OCI-LY7 (cell line): ENCODE measurements at regions not wholly inside any gene's neighbourhood (a gene's known extent, or its start where the extent isn't known, plus 50 kb on each side); places are given as distances from the start of the nearest gene placed in this dataset.

Source experiments
- BruUV-seq: library from RNA; stranded (reverse); fragments of 400-500 nt; replicated peaks from 2 replicates; lab custom pipeline; 2021; lab: Mats Ljungman, UMichigan
- CTCF ChIA-PET: fragments of 300-600 bp; sonication (Branson Sonifier 250); formaldehyde crosslinking; loops from one replicate; lab custom pipeline; 2022; ENCODE audit warnings: antibody characterized with exemption; ENCODE audit not compliant: unreplicated experiment; lab: Charles Lee
- POLR2A ChIA-PET: fragments of 300-600 bp; sonication (Branson Sonifier 250); formaldehyde crosslinking; loops from one replicate; lab custom pipeline; 2022; ENCODE audit warnings: antibody characterized with exemption; lab: Charles Lee
- DNase-seq: peaks from one replicate; pipeline ENCODE4 v3.0.0-alpha.2; 2015; ENCODE audit warnings: low spot score
- H2AFZ ChIP-seq: fragments of 200-600 bp; sonication (generic), shearing (Covaris generic); 2 replicates; pipeline ENCODE4 v1.6.1; 2014; ENCODE audit warnings: mild to moderate bottlenecking, antibody characterized with exemption, low read length, moderate library complexity
- H3K27ac ChIP-seq: fragments of 200-600 bp; sonication (generic); 2 replicates; pipeline ENCODE4 v1.5.1; 2014; ENCODE audit warnings: mixed run types, low read depth, mild to moderate bottlenecking, moderate library complexity, low read length, inconsistent platforms; ENCODE audit not compliant: poor library complexity, severe bottlenecking
- H3K36me3 ChIP-seq: fragments of 200-600 bp; sonication (generic); 2 replicates; pipeline ENCODE4 v1.6.1; 2014; ENCODE audit warnings: mild to moderate bottlenecking, antibody characterized with exemption, low read length, moderate library complexity, mixed read lengths; ENCODE audit not compliant: insufficient read depth
- H3K4me1 ChIP-seq: fragments of 200-600 bp; sonication (generic); 2 replicates; pipeline ENCODE4 v1.5.1; 2014; ENCODE audit warnings: mild to moderate bottlenecking, low read length; ENCODE audit not compliant: insufficient read depth, poor library complexity, severe bottlenecking
- H3K4me2 ChIP-seq: fragments of 200-600 bp; sonication (generic); 2 replicates; pipeline ENCODE4 v1.6.1; 2014; ENCODE audit warnings: mild to moderate bottlenecking, low read length
- H3K4me3 ChIP-seq: fragments of 200-600 bp; sonication (generic); 2 replicates; pipeline ENCODE4 v1.5.1; 2014; ENCODE audit warnings: mild to moderate bottlenecking, low read depth, low read length; ENCODE audit not compliant: poor library complexity, severe bottlenecking
- H3K79me2 ChIP-seq: fragments of 200-600 bp; sonication (generic); 2 replicates; pipeline ENCODE4 v1.6.1; 2016; ENCODE audit warnings: low read depth, mild to moderate bottlenecking, low read length, moderate library complexity, mixed read lengths; ENCODE audit not compliant: insufficient read depth
- H3K9me2 ChIP-seq: fragments of 200-600 bp; sonication (generic); 2 replicates; pipeline ENCODE4 v1.6.1; 2016; ENCODE audit warnings: mild to moderate bottlenecking, low read length, mixed read lengths; ENCODE audit not compliant: insufficient read depth
- H3K9me3 ChIP-seq: fragments of 200-600 bp; sonication (generic); 2 replicates; pipeline ENCODE4 v1.6.1; 2014; ENCODE audit warnings: mild to moderate bottlenecking, mixed run types, low read length, mixed read lengths
- H4K20me1 ChIP-seq: fragments of 200-600 bp; sonication (generic); 2 replicates; pipeline ENCODE4 v1.6.1; 2014; ENCODE audit warnings: mild to moderate bottlenecking, antibody characterized with exemption, low read length, moderate library complexity, mixed read lengths; ENCODE audit not compliant: insufficient read depth
- CTCF ChIP-seq: fragments of 200-600 bp; sonication (generic); conservative IDR thresholded peaks from 2 replicates; pipeline ENCODE4 v1.5.1; 2014; ENCODE audit warnings: mild to moderate bottlenecking, antibody characterized with exemption, low read length, moderate library complexity, mixed read lengths
- EZH2phosphoT487 ChIP-seq: fragments of 200-600 bp; sonication (generic); IDR thresholded peaks from 2 replicates; pipeline ENCODE4 v1.6.1; 2018; ENCODE audit warnings: low read depth, borderline replicate concordance, mild to moderate bottlenecking, mixed run types, antibody characterized with exemption, low read length, moderate library complexity, mixed read lengths
- intact Hi-C: fragments of 100-400 bp; cut with micrococcal nuclease; formaldehyde crosslinking; loops from one replicate; pipeline ENCODE4 v1.10.0; 2022; ENCODE audit not compliant: unreplicated experiment

GRCh38 chr2:101566632-101567228 is 91.8 kb upstream of the RFX8 start:
- no TSS peak for BruUV-seq
- H3K27ac ChIP-seq: no peak overlapping the region
- no peaks in the 10 kb centered on the region for H3K9me3 ChIP-seq
- DNase-seq: no peak
- intact Hi-C loops: no loop called here
- H3K4me3 ChIP-seq: no peak overlapping the region
- TF ChIP-seq EZH2phosphoT487 (no peak), CTCF (no peak)
- no peaks in the 10 kb centered on the region for H3K9me2 ChIP-seq
- no peaks in the 10 kb centered on the region for H3K36me3 ChIP-seq
- POLR2A ChIA-PET: no interaction called here
- no peaks in the 10 kb centered on the region for H4K20me1 ChIP-seq
- H3K4me2 ChIP-seq: no peak overlapping the region
- H3K4me1 ChIP-seq: no peaks in the 10 kb centered on the region
- no peaks in the 10 kb centered on the region for H3K79me2 ChIP-seq
- H2AFZ ChIP-seq: no peak overlapping the region
- CTCF ChIA-PET: no interaction called here

GRCh38 chr2:101563849-101564248 is 88.9 kb upstream of the RFX8 start:
- ChIA-PET POLR2A (no interaction called here), CTCF (no interaction called here)
- H3K79me2 ChIP-seq: no peaks in the 10 kb centered on the region
- H3K27ac ChIP-seq: no peak overlapping the region
- H3K9me3 ChIP-seq: no peaks in the 10 kb centered on the region
- TF ChIP-seq EZH2phosphoT487: no peak
- no peak for TF ChIP-seq CTCF
- H3K9me2 ChIP-seq: no peaks in the 10 kb centered on the region
- no peak overlapping the region for H3K4me3 ChIP-seq
- no peak overlapping the region for H2AFZ ChIP-seq
- intact Hi-C loops: no loop called here
- no peak for DNase-seq
- H3K4me1 ChIP-seq: no peaks in the 10 kb centered on the region
- no TSS peak for BruUV-seq
- no peak overlapping the region for H3K4me2 ChIP-seq
- H3K36me3 ChIP-seq: no peaks in the 10 kb centered on the region
- H4K20me1 ChIP-seq: no peaks in the 10 kb centered on the region

GRCh38 chr2:101560780-101561315 is 85.9 kb upstream of the RFX8 start:
- H2AFZ ChIP-seq: no peak overlapping the region
- H3K4me2 ChIP-seq: no peak overlapping the region
- no peaks in the 10 kb centered on the region for H3K9me3 ChIP-seq
- no peaks in the 10 kb centered on the region for H3K9me2 ChIP-seq
- ChIA-PET CTCF (no interaction called here), POLR2A (no interaction called here)
- no peak for DNase-seq
- no peaks in the 10 kb centered on the region for H3K4me1 ChIP-seq
- H3K36me3 ChIP-seq: no peaks in the 10 kb centered on the region
- H3K79me2 ChIP-seq: no peaks in the 10 kb centered on the region
- TF ChIP-seq EZH2phosphoT487: no peak
- no peak for TF ChIP-seq CTCF
- no TSS peak for BruUV-seq
- no peak overlapping the region for H3K4me3 ChIP-seq
- intact Hi-C loops: no loop called here
- H4K20me1 ChIP-seq: no peaks in the 10 kb centered on the region
- H3K27ac ChIP-seq: no peak overlapping the region
